ENCODE measurements at regions not wholly inside any gene's neighbourhood (a gene's known extent, or its start where the extent isn't known, plus 50 kb on each side); places are given as distances from the start of the nearest gene placed in this dataset.

GRCh38 chr15:46763091-46763490 lies 954.2 kb upstream of the SEMA6D start:
- no peak for TF ChIP-seq EZH2phosphoT487 (IDR thresholded peaks at IDR 0.05; ENCODE audit: borderline replicate concordance, low read length)
- TF ChIP-seq, protein P1, sequence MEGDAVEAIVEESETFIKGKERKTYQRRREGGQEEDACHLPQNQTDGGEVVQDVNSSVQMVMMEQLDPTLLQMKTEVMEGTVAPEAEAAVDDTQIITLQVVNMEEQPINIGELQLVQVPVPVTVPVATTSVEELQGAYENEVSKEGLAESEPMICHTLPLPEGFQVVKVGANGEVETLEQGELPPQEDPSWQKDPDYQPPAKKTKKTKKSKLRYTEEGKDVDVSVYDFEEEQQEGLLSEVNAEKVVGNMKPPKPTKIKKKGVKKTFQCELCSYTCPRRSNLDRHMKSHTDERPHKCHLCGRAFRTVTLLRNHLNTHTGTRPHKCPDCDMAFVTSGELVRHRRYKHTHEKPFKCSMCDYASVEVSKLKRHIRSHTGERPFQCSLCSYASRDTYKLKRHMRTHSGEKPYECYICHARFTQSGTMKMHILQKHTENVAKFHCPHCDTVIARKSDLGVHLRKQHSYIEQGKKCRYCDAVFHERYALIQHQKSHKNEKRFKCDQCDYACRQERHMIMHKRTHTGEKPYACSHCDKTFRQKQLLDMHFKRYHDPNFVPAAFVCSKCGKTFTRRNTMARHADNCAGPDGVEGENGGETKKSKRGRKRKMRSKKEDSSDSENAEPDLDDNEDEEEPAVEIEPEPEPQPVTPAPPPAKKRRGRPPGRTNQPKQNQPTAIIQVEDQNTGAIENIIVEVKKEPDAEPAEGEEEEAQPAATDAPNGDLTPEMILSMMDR (conservative IDR thresholded peaks at IDR 0.05; ENCODE audit: low read depth, low read length) = no peak

Measured in PC-3 (cell line).